T-helper 2 cell treated with Interferon-gamma antibody and Interleukin-4, amounts not matched to agents 100 ng/mL and 5 ng/mL, for 36 hours (primary cell): ENCODE measurements at regions not wholly inside any gene's neighbourhood (a gene's known extent, or its start where the extent isn't known, plus 50 kb on each side); places are given as distances from the start of the nearest gene placed in this dataset.

ENCODE experiments used
- intact Hi-C: fragments of 100-400 bp; cut with micrococcal nuclease; formaldehyde crosslinking; loops from one replicate; pipeline ENCODE4 v1.15.1; 2023

DNA sequence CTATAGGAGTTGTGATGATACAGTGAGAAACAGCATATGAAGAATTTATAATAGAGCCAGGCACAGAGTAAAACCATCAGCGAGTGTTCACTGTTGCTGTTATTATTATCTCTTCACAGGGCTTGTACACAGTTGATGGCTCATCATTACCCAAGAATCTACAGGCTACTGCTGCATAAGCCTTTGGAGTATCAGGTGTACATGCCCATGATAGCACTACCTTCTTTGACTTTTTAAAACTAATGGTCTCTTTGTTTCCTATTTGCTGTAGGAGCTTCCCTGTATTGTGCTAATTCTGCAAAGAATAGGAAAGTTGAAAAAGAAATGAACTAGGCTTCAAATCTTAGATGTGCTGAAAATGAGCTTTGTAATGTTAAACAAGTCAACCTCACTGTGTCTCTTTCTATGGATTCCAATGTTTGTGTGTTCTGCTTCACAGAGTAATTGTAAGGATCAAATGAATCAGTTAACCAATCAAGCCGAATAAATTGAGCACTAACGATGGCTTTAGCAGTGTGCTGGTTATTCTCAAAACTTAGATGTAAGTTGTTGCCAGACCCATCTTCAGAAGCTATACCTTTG lies 138.8 kb downstream of the TUSC7 start:
- intact Hi-C loops, result no loop called here

DNA sequence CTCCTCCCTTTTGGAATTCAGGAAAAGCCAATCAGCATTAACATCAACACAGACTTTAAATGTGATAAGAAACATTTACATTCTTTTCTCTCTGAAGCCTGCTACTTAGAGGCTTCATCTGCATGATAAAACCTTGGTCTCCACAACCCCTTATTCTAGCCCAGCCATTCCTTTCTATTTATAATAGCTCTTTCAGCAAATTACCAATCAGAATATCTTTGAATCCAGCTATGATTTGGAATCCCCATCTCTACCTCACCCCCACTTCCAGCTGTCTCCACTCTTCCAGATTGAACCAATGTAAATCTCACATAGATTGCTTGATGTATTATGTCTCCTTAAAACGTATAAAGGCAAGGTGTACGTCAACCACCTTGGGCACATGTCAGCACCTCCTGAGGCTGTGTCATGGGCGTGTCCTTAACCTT lies 139.7 kb downstream of the TUSC7 start:
- intact Hi-C loops, result no loop called here

DNA sequence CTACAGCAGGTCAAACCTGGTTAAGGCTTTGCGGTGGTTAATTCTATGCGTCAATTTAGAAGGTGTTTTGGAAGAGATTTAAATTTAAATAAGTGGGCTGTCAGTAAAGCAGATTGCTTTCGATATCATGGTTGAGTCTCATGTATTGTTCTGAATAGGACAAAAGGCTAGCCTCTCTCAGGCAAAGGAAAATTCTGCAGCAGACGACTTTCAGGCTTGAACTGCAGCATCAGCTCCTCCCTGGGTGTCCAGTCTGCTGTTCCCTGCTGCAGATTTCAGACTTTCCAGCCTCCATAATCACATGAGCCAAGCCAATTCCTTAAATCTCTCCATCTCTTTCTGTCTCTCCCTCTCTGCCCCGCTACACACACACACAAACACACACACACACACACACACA lies 143.2 kb downstream of the TUSC7 start:
- intact Hi-C loops, result no loop called here

DNA sequence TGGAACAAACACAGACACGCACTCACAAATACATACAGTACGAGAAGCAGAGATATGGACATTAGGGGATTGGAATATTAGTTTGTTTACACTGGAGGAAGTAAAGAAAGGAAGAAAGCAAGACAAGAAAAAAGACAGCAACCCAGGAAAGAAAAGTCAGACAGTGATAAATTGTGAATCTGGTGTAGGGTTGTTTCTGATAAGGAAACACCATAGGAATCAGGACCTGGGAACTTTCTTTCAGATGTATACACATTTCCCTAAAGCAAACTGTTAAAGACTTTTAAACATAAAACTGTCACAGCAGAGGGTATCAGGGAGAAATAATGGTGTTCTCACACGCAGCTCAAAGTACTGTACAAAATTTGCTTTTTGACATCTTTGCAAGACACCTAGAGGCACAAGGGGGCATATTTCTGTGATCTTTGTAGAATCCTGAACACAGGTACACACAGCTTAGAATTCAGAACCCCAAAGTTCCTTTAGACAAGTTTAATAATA lies 153.7 kb downstream of the TUSC7 start:
- intact Hi-C loops, result no loop called here

DNA sequence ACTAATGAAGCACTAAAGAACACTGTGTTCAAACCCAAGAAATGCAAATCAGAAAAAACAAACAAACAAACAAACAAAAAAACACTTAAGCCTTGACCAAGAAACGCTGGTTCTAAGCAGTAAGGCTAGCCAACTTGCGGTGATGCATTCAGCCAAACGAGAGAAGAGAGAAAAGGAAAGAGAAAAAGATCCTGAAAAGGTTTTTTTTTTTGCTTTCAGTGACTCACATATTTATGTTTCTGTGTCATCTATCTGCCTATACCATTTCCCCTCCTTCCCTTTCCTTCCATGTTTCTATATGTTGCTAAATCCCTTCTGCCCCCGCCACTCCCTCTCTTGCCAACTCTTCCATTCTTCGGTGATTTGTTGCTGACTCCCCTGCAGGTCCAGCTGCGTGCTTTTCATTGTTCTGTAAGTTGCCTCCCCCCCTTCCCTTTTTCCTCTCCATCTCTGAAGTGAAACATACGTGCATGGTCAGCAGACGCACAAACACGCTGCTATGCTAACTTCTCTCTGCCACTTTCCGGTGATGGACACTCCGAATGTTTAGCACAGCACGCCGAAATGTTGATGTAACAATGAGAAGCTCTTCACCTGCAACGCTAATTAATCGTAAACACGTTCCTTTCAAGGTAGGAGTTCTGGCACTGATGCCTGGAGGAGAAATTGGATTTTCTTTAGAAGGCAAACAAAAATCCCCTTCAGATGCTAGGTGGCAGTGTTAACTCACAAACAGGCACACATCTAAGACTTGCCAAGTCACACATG lies 154.4 kb downstream of the TUSC7 start:
- intact Hi-C loops, result no loop called here

DNA sequence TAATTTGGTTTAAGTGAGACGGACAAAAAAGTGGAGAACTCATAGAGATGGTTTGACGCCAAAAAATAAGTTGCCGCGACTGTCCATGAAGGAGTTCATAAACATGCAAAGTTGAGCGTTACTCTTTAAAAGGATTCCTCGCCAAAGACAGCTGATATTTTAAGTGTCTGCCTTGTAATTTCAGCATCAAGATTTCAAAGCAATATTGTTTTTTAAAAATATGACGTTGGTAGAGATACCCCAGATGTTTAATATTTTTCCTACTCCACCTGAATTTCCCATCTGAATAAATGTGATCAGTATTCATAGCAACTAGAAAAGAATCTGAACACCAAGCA lies 155.0 kb downstream of the TUSC7 start:
- intact Hi-C loops, result no loop called here

DNA sequence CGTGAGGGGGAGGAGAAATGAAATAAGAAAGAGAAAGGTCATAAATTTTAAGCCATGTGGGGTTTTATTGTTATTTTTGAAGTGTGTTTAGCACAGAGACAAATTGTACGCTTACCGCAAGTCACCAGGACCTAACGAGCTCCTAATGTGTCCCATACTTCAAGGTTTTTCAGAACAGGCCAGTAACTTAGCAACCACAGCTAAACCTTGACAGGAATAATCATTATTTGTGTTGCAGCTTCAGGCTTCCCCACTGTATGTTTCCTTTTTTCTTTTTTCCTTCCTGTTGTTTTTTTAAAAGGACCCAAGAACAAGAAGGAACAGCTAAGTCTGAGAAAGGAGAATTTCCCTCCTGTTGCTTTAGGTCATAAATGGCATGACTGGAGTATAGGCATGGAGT lies 160.8 kb downstream of the TUSC7 start:
- intact Hi-C loops, result no loop called here

DNA sequence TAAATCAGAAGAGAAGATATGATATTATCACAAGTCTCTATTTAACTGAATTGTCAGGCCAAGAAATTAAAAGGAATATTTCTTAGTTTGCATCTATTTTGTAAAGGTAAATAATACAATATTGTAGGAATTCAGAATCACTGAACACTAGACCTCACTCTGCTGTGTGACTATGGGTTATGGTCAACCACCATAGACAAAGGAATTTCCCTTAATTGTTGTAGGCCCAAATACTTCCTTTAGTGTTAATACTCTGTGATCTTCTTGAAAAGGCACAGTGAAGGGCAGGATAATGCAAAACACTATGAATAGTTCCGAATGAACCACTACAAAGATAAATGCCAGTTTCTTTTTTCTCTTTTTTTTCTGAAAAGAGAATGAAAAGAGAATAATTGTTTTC lies 162.3 kb downstream of the TUSC7 start:
- intact Hi-C loops, result no loop called here

DNA sequence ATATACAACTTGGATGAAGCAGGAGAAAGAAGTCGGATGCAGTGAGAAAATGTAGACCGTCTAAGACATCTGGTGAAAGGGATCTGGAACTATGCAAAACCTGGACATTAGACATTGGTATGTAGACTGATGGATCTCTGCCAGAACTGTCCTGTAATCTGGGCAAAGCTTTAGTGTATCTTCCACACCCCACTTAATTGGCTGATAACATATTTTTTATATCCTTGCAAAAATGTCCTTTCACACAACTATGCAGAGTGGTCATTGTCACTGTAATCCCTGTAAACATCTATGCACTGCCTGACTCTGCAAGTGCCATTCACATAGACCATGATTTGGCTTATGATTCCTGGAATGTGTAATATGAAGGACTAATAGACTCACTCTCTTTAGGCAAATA lies 163.1 kb downstream of the TUSC7 start:
- intact Hi-C loops, result no loop called here

DNA sequence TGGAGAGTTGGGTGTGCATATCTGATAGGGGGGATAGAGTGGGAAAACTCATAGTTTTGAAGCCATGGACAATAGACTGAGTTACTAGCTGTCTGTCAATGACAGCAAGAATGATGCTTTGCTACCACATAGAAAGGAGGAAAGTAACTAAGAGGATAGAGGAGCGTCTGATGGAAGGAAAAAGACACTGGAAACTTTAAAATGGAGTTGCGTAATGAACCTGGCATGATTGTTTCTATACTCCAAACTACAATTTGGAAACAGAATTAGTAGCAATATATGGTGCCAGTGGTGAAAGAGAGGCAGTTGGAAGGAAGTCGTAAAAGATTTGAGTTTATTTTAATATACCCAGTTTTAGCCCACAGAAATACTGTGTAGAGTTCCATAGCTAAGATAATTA lies 163.6 kb downstream of the TUSC7 start:
- intact Hi-C loops, result no loop called here

DNA sequence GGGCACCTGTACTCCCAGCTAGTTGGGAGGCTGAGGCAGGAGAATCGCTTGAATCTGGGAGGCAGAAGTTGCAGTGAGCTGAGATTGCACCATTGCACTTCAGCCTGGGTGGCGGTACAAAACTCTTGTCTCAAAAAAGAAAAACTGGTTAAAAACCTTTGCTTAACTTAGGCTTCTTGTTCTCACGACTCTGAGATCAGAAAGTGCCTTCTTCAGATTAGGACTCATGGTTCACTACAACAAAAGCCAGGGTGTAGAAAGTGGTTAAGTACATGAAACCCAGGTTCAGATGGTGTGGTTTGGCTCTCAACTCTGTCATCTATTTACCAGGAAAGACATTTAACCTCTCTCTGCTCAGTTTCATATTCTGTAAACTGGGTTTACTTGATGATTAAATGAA lies 168.4 kb downstream of the TUSC7 start:
- intact Hi-C loops, result no loop called here

DNA sequence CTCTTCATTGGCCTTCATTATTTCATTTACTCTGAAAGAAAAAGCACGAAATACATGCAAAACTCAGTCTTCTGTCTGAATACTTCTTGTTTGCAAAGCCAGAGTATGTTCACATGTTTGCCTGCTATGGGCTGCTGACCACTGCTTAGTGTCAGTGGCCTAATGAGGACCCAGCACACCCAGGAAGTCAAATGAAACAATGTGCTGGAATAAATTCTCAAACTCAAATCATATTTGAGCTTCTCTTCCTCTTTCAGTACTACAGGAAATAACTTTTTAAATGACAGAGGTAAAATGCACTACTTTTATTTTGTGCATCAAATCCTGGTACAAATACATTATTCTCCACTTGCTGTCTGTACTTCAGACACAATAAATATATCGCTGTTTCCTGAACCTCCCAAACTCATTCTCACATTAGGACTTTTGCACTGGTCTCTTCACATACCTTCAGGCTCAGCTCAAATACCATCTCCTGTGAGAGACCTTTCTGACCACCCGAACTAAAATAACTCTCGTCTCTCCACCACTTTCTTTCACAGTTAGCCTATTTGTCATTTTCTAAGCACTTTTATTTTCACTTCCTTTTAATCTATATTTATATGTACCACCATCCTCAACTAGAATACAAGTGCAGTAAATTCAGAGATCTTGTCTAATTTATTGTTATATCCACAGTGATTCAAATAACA lies 176.8 kb downstream of the TUSC7 start:
- intact Hi-C loops, result no loop called here

DNA sequence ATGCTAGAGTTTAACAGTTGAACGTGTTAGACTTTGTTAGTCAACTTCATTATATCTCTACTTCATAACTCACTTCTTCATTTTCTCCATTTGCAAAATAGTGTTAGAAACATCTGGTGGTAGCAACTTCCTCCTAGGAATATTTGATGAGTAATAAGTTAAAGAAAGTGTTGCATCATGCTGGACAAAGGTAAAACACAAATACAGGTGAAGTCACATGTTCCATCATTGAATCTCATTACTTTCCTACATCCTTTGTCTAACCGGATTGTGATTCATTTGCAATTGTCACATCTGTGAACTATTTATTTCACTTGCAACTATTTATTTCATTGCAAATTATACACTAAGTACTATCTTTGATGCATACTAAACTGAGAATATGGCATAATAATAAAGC lies 186.5 kb downstream of the TUSC7 start:
- intact Hi-C loops, result no loop called here

DNA sequence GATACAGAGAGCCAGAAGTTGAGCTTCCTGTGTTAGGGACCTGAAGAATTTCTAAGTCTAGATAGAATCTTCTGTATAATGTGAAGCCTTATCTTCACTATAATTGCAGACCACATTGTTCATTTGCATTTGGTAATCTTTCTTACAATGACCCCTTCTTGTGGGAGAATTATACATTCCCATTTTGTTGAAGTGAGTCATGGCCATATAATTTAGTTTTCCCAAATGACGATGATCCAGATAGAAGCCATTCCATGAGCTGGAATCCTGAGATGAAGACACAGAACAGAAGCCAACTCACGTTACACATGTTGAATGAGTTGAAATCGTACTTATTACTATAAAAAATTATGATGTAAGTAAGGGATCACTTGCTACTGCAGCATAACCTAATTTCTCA lies 187.8 kb downstream of the TUSC7 start:
- intact Hi-C loops, result no loop called here

DNA sequence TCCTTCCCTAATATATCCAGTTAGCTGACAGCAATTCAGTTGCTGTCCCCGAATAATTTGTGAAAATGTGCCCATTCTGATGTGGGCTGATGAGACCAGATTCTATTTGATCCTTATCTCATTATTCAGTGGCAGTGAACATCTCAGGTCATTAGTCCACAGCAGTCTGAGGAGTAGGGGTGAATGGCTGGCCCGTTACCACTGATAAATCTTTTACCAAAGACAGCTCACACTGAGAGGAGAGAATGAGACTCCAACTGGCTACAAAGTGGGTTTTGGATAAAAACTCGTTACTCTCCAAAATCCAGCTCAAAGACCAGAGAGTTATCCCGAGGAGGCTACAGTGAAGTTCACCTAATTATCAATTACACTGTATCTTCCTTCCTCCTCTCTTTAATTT lies 189.7 kb downstream of the TUSC7 start:
- intact Hi-C loops, result no loop called here

DNA sequence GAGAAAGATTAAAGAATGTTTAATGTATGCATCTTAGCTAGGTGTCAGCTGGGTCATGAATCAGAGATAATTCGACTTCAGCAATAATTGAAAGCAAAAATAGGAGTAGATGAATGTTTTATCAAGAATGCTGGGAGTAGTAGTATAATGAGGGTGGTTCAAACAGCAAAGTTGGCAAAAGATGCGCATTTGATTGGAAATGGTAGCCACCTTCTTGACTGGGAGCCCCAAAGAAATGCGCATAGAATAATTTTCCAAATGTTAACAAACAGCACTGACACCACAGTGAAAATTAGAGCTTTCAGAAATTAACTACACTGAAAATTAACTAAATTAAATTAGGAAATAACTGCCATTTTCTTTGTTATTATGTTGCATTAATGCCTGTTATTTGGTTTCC lies 195.8 kb downstream of the TUSC7 start:
- intact Hi-C loops, result no loop called here

DNA sequence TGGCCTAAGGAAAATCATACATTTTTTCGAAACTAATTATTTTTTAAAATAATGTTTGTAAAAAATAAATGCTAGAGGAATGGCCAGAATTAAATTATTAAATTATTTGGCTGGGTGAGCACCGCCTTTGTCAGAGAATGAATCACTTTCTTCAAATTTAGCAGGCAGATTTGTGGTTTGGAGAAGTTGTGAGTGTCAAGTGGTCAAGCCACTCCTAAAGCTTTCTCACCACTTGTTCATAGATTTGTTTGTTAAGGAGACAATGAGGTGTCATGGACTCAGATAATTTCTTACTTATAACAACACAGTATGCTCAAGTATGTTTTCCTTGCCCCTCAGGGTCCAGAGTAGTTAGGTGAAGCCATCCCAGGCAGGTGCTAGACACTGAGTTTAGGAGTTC lies 196.2 kb downstream of the TUSC7 start:
- intact Hi-C loops, result no loop called here

DNA sequence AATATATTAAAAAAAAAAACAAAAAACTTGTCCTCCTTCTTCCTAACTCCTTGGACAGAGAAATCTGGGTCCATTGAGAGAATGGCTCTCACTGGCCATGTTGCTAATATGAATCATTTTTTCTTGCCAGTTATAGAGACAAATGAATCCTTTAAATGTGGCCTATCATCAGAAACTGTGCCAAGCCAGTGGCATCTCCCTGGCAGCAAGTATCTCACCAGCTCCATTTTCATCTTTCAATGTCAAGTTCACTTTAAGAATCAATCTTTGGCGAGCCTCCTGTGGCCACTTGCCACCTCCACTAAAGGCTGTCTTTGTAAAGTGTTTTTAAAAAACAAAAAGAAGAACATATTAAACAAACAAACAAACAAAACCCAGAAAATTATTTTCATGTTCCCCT lies 202.5 kb downstream of the TUSC7 start:
- intact Hi-C loops, result no loop called here

DNA sequence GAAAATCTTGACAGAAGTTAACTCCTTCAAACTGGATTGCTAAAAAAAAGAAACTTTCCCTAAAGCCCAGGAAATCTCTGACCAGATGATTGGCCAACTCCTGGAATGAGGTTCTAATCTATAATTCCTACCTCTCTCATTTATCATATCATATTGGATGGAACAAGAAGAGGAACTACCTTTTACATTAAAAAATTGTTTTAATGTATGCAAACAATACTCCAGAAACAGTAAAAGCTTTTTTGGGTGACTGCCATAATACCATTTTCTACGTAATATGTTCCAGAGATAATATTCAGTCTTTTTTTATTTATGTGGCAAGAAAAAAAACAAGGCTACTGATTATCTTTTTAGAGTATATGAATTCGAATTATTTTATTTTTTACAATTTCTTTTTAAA lies 204.4 kb downstream of the TUSC7 start:
- intact Hi-C loops, result no loop called here

DNA sequence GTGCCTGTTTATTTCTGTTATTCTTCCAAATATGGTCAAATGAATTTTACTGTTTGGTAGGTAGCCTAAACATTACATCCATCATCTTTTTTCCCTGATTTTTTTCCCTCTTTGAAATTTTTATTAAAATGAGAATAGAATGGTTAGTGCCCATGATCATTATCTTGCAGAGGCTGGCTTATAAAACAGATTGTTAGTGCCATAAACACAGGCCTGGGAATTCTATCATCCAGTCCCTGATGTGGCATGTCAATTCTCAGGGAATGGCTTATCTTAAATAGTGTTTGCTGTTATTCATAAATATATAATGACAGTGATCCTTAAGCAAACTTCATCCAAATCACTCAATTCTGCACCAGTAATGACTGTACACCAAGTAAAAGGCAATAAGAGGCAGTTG lies 207.3 kb downstream of the TUSC7 start:
- intact Hi-C loops, result no loop called here

DNA sequence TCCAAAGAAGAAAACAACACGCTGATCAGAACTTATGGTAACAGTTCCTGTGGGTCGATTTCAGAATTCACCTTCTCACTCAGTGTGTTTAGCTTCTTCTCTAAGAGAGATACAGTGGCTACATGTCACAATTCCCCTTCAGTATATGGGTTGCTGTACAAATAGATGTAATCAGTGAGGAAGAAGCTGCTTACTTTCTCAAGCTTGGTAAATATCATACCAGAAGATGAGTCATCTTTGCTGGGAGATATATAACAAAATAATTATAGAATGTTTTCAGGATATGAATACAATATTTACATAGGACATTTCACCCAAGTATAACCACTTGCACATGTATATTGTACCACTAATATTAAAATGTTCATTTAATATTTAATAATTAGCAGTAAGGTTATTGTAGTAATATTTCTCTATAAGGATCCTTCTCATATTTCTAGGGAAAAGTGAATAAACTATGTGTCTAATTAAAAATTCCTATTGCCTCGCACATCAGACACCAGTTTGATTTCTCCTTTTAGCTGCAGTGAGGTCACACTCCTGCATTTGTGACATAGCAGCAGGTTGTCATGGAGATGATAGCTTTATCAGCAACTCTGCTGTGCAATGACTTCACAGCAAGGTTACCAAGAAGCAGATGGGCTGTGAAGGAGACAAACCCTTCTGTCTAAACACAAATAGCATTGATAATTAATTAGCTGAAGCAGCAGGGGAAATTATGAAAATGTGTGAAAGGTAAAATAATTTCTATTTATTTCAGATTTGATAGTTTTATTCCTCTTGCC lies 211.4 kb downstream of the TUSC7 start:
- intact Hi-C loops, result no loop called here

DNA sequence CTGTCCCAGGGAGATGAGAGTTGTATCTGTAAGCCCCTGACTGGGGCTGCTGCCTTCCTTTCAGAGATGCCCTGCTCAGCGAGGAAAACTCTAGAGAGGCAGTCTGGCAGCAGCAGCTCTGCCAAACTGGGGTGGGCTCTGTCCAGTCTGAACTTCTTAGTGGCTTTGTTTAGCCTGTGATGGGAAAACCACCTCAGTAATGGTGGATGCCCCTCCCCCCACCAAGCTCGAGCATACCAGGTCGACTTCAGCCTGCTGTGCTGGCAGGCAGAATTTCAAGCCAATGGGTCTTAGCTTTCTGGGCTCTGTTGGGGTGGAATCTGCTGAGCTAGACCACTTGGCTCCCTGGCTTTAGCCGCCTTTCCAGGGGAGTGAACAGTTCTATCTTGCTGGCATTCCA lies 218.3 kb downstream of the TUSC7 start:
- intact Hi-C loops, result no loop called here
